PC-3 (cell line): ENCODE measurements at regions not wholly inside any gene's neighbourhood (a gene's known extent, or its start where the extent isn't known, plus 50 kb on each side); places are given as distances from the start of the nearest gene placed in this dataset.

Experiments
- ATAC-seq: fragments of 200-7000 bp; cut with Tn5 transposase; 2 replicates; pipeline ENCODE4 v1.9.1; 2020; ENCODE audit warnings: mild to moderate bottlenecking, moderate library complexity
- BruUV-seq: library from RNA; stranded (reverse); fragments of 400-500 nt; replicated peaks from 2 replicates; lab custom pipeline; 2021; lab: Mats Ljungman, UMichigan
- CTCF ChIA-PET: fragments of 300-600 bp; sonication (Branson Sonifier 250); formaldehyde crosslinking; loops from one replicate; lab custom pipeline; 2022; ENCODE audit warnings: antibody characterized with exemption; lab: Charles Lee
- POLR2A ChIA-PET: fragments of 300-600 bp; sonication (Branson Sonifier 250); formaldehyde crosslinking; loops from one replicate; lab custom pipeline; 2022; ENCODE audit warnings: antibody characterized with exemption; ENCODE audit not compliant: unreplicated experiment; lab: Charles Lee
- DNase-seq: peaks from one replicate; pipeline ENCODE4 v3.0.0-alpha.2; 2015
- H2AFZ ChIP-seq: fragments of 300-600 bp; sonication (generic); 2 replicates; pipeline ENCODE4 v1.6.0; 2016; ENCODE audit warnings: antibody characterized with exemption, low read length
- H3F3A ChIP-seq: fragments of 300-600 bp; sonication (generic); one replicate; pipeline ENCODE4 v1.6.0; 2017; ENCODE audit warnings: antibody characterized with exemption, low read length, control low read depth, mild to moderate bottlenecking; ENCODE audit not compliant: unreplicated experiment
- H3K27ac ChIP-seq: fragments of 300-600 bp; sonication (generic); 2 replicates; pipeline ENCODE4 v1.5.1; 2016; ENCODE audit warnings: mild to moderate bottlenecking, low read length
- H3K27me3 ChIP-seq: fragments of 300-600 bp; sonication (generic); 2 replicates; pipeline ENCODE4 v1.6.1; 2016; ENCODE audit warnings: low read length, mixed read lengths
- H3K36me3 ChIP-seq: fragments of 300-600 bp; sonication (generic); 2 replicates; pipeline ENCODE4 v1.6.1; 2016; ENCODE audit warnings: low read depth, mixed run types, low read length, mixed read lengths
- H3K4me1 ChIP-seq: fragments of 300-600 bp; sonication (generic); 2 replicates; pipeline ENCODE4 v1.5.1; 2016; ENCODE audit warnings: low read length; ENCODE audit not compliant: insufficient read depth
- H3K4me2 ChIP-seq: fragments of 300-600 bp; sonication (generic); 2 replicates; pipeline ENCODE4 v1.6.0; 2016; ENCODE audit warnings: low read length
- H3K4me3 ChIP-seq: fragments of 300-600 bp; sonication (generic); 2 replicates; pipeline ENCODE4 v1.5.1; 2016; ENCODE audit warnings: mild to moderate bottlenecking, low read length, mixed read lengths
- H3K79me2 ChIP-seq: fragments of 300-600 bp; sonication (generic); 2 replicates; pipeline ENCODE4 v1.6.1; 2017; ENCODE audit warnings: low read length, mixed read lengths
- H3K9ac ChIP-seq: fragments of 300-600 bp; sonication (generic); 2 replicates; pipeline ENCODE4 v1.6.0; 2016; ENCODE audit warnings: mild to moderate bottlenecking, low read length
- H3K9me2 ChIP-seq: fragments of 300-600 bp; sonication (generic); replicated peaks from 2 replicates; pipeline ENCODE4 v1.6.1; 2016; ENCODE audit warnings: mixed run types, low read length, mixed read lengths
- H3K9me3 ChIP-seq: fragments of 300-600 bp; sonication (generic); 2 replicates; pipeline ENCODE4 v1.6.1; 2016; ENCODE audit warnings: low read length, mixed read lengths
- H4K20me1 ChIP-seq: fragments of 300-600 bp; sonication (generic); 2 replicates; pipeline ENCODE4 v1.6.1; 2016; ENCODE audit warnings: low read length, mixed read lengths
- CTCF ChIP-seq: fragments of 300-600 bp; sonication (generic); conservative IDR thresholded peaks from 2 replicates; pipeline ENCODE4 v1.5.1; 2017; ENCODE audit warnings: antibody characterized with exemption, low read depth, mild to moderate bottlenecking, low read length
- EZH2 ChIP-seq: fragments of 300-600 bp; sonication (generic); IDR thresholded peaks from one replicate; pipeline ENCODE4 v1.6.1; 2017; ENCODE audit warnings: antibody characterized with exemption, mild to moderate bottlenecking, low read length; ENCODE audit not compliant: unreplicated experiment
- EZH2phosphoT487 ChIP-seq: fragments of 300-600 bp; sonication (generic); IDR thresholded peaks from 2 replicates; pipeline ENCODE4 v1.6.1; 2018; ENCODE audit warnings: mild to moderate bottlenecking, antibody characterized with exemption, low read length, borderline replicate concordance
- intact Hi-C: fragments of 100-400 bp; cut with micrococcal nuclease; formaldehyde crosslinking; loops from 2 replicates; pipeline ENCODE4 v1.9.0; 2023

- Histone ChIP-seq H3K9me2 (no peaks in the 10 kb centered on the region), H3K4me1 (peaks cover 8% of the 10 kb centered on the region), H3F3A (no peaks in the 10 kb centered on the region), H3K4me3 (no peak overlapping the region), H3K27ac (no peak overlapping the region), H3K27me3 (no peaks in the 10 kb centered on the region), H4K20me1 (no peaks in the 10 kb centered on the region), H3K9me3 (no peaks in the 10 kb centered on the region), H3K9ac (no peak overlapping the region), H3K79me2 (no peaks in the 10 kb centered on the region), H3K36me3 (no peaks in the 10 kb centered on the region), H2AFZ (no peak overlapping the region), H3K4me2 (no peak overlapping the region)
- ATAC-seq = no peak
- intact Hi-C loops = no loop called here
- no TSS peak for BruUV-seq
- no peak for TF ChIP-seq CTCF
- no peak for DNase-seq
- POLR2A ChIA-PET = no interaction called here
- CTCF ChIA-PET = no interaction called here
These were observed 243.4 kb upstream of the GRID2 start for GRCh38 chr4:92060333-92060732.

- POLR2A ChIA-PET = no interaction called here
- Histone ChIP-seq H3K9ac (no peak overlapping the region), H3K36me3 (no peaks in the 10 kb centered on the region), H3F3A (no peaks in the 10 kb centered on the region), H3K4me2 (no peak overlapping the region), H2AFZ (no peak overlapping the region), H3K9me2 (no peaks in the 10 kb centered on the region), H4K20me1 (no peaks in the 10 kb centered on the region), H3K79me2 (no peaks in the 10 kb centered on the region), H3K4me3 (no peak overlapping the region), H3K27me3 (no peaks in the 10 kb centered on the region), H3K27ac (no peak overlapping the region), H3K9me3 (no peaks in the 10 kb centered on the region), H3K4me1 (peaks cover 8% of the 10 kb centered on the region)
- no TSS peak for BruUV-seq
- DNase-seq (no peak), ATAC-seq (no peak)
- CTCF ChIA-PET = no interaction called here
- TF ChIP-seq EZH2 (no peak), EZH2phosphoT487 (no peak), CTCF (no peak)
- intact Hi-C loops = no loop called here
These were observed 239.2 kb upstream of the GRID2 start for GRCh38 chr4:92064574-92064973.

GRCh38 chr4:92066485-92066884 lies 237.3 kb upstream of the GRID2 start:
- Histone ChIP-seq H2AFZ (no peak overlapping the region), H3K4me2 (no peak overlapping the region), H3K4me3 (no peak overlapping the region), H4K20me1 (no peaks in the 10 kb centered on the region), H3K9ac (no peak overlapping the region), H3K4me1 (peaks cover 8% of the 10 kb centered on the region), H3K27ac (no peak overlapping the region), H3F3A (no peaks in the 10 kb centered on the region), H3K9me3 (no peaks in the 10 kb centered on the region), H3K36me3 (no peaks in the 10 kb centered on the region), H3K27me3 (no peaks in the 10 kb centered on the region), H3K79me2 (no peaks in the 10 kb centered on the region), H3K9me2 (no peaks in the 10 kb centered on the region)
- CTCF ChIA-PET = no interaction called here
- POLR2A ChIA-PET = no interaction called here
- ATAC-seq = no peak
- TF ChIP-seq EZH2phosphoT487 (no peak), EZH2 (no peak), CTCF (no peak)
- no TSS peak for BruUV-seq
- intact Hi-C loops = no loop called here
- DNase-seq = no peak
